ENCODE measurements at regions not wholly inside any gene's neighbourhood (a gene's known extent, or its start where the extent isn't known, plus 50 kb on each side); places are given as distances from the start of the nearest gene placed in this dataset.

DNA sequence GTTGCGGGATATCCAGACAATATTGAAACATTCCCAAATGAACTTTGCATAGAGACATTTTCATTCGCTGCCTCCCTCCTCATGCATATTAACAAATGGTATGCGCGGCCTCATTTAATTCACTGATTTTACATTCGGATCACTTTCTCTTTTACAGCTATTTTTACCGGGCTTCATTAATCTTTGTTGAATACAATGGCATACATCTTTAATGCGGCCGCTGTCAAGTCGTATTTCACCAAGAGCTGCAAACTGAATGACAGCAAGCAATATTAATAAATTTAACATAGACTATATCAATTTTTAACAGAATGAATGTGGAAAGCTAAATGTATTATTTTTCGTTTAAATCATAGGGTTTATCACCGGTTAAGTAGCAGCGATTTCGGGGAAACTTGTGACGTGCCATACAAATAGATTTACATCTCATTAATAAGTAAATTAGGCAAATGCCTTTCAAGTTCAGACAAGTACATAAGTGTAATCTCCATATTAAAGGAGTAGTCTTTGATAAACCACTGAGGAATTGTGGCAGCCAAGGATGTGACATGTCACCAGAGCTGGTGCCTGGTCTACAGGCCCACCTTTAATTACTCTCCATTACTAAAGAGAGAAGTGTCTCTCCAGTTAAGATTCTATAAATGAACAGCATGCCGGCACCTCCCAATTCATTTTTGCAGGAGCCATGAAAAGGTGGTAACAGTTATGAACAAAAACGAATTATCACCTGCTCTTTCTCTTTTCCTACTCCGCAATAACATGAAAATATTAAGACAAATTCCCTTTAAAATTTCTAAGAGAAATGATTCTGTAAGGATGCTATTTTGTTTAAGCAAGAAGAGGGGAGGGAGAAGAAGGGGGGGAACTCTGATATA is 568.9 kb upstream of the MKI67 start:
- no peak for DNase-seq

DNA sequence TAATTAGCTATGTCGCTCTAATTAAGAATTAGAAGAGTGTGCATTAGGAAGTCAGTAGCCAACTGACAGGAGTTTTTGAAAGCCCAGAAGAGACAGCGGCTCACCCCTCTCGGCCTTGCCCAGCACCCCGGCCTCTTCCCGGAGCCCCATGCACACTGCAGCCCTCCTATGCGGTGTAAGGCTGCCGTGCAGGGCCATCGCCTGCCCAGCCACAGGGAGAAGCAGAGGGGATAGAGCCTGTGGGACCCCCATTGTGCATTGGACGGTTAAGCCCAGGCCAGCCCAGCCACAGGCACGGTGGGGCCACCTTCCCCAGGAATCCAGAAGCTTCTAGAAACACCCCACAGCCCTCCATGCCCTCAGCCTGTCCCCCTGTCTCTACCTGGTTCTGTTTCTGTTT is 569.7 kb upstream of the MKI67 start:
- no peak for DNase-seq

DNA sequence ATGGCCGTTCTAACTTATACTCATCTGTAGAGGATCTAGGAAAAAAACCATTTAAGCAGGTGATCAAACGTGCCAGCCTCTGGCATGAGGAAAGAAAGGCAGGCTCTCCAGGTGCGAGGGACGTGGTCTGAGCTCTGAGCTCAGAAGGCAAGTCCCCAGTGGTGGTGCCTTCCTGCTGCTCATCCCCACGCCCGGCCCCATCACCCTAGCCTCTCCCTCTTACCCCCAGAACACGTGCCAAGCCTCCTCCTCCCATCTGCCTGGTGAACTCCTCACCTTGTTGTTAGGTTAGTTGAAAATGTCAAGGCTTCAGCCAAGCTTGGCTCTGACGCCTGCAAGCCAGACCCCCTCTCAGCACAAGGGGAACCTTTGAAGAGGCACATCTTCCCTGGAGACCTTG is 571.2 kb upstream of the MKI67 start:
- DNase-seq = no peak

DNA sequence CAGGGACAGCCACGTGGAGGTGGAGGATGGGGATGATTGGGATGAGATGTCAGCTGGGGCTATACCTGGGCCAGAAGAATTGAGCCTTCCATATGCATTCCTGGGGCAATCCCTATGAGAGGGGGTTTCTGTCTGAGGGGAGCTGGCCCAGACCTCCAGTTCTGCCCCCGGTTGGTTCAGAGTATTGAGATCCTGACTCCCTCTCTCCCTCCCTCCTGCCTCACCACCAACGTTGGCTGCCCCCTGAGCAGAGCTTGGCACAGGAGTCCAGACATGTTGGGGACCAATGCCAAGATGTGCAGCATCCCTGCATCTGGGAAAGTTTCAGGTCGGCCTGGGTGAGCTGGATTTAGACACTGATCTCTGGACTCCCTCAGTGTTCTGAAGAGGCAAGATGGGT is 575.2 kb upstream of the MKI67 start:
- DNase-seq = no peak

DNA sequence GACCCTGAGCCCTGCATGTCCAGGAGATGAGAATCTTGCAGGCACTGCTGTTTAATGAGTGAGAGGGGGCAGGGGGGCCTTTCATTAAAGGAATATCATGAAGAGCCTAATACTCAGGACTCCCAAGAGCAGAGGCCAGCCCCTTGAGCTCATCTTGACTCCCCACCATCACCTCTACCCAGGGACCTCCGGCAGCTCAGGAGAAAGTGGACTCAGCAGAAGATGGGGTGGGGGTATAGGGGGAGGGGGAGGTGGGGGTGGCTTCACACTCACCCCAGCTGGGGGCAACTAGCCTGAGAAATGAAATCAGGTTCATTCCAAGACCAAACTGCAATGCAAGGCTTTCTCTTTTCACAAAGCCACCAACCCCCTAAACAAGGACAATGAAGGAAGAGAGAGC is 575.6 kb upstream of the MKI67 start:
- DNase-seq = no peak

DNA sequence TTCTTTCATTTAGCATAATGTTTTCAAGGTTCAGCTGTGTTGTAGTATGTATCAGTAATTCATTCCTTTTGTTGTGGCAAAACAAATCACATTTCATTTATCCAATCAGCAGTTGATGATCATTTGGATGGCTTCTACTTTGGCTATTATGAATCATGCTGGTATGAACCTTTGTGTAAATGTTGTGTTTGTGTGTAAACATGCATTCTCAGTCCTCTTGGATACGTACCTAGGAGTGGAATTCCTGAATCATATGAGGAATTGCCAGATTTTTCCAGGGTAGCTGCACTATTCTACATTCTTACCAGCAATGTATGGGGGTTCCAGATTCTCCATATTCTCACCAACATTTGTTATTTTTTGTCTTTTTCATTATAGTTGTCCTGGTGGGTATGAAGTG is 578.5 kb upstream of the MKI67 start:
- DNase-seq = no peak

DNA sequence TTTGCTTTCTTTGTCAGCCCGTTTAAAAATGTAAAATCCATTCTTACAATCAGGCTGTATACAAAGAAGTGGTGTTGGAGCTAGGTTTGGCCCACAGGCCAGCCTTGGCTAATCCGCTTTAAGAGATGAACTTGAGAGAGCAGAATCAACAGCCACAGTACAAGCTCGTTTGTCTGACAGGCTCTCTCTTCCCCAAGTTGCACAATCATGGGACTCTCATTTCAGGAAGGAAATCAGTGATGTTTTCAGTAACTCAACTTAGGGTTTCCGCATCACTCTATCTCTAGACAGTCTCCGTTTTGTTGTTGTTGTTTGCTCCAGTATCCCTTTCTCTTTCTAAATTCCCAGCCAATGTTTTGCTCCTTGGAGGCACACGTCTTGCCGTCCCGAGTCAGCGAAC is 582.0 kb upstream of the MKI67 start:
- DNase-seq = no peak

DNA sequence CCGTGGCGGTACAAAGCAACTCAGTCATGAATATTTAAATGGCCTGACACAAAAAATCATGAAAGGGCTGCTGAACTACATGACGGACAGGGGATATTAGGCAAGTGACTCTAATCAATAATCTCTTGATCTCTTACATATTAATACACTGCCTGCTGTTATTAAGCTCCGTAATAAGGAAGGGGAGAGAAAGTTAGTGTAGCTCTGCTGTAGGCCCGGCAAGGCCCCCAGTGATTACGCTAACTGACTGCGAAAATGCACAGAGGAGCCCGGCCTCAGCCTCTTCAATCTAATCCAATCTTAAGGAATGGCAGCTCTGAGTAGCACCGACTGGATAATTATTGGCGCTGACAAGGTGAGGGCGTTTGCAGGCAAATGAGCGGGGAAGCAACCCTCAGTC is 583.5 kb upstream of the MKI67 start:
- DNase-seq = no peak

DNA sequence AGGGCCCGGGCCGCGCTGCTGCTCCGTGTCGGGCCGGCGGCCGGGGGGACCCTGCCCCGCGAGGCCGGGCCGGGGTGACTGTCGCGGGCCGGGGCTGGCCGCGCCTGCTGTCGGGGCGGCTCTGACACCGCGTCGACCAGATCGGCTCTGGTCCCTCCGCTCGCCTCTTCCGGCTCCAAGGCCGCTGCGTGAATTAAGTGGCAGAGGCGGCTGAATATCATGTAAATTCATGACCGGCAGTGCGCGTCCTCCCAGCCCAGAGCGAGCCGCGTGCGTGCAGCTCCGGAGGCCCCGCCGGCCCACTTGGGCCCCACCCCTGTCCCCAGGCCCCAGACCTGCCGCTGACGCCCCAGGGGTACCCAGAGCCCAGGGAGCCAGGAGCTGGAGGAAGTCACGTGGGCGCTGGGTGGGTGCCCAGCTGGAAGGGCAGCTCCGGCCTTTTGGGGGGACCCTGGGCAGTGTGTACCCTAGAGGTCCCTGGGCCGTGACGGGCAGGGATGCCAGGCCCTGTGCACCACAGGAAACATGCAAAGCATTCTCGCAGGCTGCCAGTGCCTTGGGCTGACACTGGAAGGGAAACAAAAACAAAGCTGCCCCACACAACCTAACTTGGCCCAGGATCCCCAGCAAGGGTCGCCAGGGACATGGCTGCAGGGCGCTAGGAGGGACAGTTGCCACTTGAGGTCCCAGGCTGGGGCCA is 584.0 kb upstream of the MKI67 start:
- no peak for DNase-seq

DNA sequence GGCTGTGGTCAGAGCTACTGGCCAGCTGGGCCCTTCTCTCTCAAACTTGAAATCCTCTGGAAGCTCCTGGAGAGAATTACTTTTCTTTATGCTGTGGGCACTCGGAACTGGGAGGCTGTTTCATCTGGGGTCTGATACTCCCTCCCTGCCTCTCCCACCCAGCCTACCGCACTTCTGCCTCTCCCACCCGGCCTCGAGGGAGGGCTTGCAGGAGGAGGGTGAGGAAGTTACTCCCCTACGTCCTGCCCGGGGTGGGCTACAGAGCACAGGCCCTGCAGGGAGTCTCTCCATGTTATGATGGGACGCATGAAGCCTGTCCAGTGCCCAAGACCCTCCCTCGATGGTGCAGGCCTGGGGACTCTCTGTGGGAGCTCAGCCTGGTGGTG is 584.6 kb upstream of the MKI67 start:
- DNase-seq = no peak

DNA sequence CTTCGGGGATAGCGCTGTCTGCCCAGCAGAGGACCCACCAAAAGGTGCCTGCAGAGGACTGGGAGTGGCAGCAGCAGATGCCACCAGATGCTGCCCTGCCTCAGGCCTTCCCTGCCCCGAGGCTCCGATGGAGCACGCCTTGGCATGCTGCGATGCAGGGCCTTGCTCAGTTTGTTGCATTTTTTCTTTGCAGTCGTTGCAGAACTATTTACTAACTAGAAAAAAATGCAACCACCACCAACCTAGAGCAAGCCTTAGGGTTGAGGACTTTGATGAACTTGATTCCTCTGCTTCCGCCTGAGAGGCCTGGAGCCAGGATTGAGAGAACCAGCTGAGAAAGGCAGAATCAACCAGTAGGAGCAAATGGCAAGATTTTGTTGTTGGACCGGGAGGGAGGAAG is 585.6 kb upstream of the MKI67 start:
- DNase-seq = no peak

DNA sequence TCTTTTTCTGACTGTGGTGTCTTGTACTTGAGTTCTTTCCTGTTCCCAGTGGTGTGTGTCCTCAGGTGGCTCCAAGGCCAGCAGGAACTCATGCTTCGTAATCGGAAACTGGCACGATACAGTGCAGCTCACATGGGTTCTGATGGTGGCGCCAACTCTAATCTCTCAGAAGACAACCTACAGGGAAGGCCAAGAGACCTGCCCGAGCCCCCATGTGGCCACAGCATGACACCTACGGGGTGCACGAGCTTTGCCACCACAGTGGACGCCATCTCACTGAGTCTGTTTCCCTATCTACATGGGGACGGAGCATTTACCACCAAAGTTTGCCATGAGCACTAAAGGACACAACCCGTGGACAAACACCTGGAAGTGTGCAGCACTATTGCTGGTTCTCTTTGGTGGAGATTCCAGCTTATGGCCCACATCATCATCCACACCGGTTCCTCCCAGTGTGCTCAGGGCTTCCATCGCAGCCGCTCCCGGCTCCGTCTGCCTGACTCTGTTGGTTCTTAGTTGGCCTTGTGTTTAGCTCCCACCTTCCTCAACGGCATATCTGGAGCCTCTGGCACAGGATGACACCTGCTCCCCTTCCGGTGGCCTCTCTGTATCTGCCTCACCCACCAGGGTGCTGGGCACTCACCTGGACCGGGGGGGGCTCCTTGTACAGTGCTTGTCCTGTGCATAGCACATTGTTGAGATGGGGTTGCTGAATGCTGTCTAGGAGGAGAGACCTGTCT is 586.6 kb upstream of the MKI67 start:
- no peak for DNase-seq

DNA sequence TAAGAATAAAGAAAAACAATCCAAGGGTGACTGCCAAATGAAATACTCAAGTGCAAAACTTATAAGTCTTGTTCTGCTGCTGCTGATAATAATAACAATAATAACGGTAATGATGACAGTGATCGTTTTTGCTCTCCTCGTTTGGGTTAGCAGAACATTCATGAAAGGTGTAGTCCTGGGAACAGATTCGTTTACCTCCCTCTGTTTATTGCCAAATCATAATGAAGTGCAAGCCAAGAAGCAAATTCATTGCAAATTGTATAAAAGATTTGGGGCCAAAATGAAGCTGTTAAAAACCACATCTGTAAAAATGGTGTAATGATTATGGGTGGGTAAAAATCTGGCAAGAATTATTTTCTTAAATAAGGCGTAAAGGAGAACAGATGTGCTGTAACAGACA is 587.2 kb upstream of the MKI67 start:
- DNase-seq = no peak

DNA sequence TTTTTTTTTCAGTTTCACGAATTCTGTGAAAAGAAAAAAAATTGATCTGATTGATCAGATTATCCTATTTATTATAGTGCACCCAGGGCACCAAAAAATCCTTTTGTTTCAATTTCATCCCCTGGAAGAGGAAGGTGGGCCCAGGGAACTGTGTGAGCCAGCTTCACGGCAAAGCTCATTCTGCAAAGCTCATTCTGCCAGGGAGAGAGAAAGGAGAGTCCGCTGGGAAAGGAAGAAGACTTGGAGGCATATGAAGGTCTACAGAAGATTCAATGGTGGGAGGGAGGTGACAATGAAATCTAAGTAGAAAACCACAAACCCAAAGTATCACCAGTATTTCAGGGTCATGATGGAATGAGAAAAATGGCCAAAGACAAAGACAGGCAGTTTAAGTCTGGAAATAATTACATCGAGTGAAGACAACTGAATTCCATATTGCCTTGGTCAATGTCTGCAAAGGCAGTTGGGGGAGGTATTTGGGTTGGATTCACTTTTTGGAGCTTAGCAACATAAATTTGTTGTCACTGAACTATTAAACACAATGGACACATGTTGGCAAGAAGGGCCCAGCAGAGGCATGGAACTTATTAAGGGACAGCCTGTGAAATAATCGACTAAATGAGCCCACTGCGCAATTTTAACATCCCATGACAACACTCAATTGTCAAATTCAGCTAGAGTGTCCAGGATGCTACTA is 587.8 kb upstream of the MKI67 start:
- DNase-seq = no peak

DNA sequence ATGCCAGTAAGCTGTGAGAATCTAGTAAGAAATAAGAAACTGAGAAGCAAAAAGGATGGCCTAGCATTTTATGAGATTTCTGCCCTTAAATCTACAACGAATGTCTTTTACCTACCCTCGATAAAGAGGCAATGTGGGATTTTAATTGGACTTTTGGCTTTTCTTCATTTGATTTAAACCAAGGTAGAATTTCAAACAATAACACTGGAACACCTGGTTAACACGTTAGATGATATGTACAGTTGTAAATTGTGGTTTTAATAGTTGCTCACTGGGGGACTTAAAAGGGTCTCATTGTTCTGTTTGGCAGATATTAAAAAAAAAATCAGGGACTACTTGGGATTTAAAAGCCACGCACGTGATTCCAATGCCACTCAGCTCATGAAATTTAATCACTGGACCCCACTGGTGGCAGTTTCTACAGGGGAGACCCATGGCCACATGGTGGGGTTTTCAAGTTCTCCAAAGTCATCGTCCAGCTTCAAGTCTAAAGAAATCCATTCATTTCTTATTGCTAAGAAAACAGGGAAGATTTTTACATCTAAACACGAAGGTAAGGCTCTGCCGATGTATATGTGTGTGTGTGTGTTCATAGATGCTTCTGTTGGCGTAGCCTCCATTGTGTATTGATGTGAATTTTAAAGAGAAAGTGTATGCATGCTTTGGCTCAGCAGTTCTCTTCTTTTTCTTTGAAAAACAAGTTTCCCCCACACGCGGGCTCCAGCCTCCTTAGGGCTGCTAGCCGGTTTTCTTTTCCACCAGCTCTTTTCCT is 588.6 kb upstream of the MKI67 start:
- DNase-seq = no peak

DNA sequence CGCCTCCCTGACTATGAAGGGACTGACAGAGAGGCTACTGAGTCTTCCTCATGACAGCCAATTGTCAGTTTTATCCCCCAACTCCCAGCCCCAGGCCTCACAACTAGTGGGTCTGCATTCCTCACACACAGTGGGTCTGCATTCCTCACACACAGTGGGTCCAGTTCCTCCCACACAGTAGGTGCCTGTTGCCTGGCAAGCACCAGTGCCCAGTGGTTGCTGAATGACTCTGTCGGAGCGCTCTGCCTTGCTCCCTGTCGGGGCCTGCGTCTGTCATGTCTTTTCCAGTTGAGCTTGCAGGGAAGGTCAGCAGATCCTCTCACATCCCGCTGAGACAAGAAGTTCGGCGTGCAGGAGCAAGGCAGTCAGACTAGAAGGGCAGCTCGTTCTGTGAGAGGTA is 590.0 kb upstream of the MKI67 start:
- no peak for DNase-seq

DNA sequence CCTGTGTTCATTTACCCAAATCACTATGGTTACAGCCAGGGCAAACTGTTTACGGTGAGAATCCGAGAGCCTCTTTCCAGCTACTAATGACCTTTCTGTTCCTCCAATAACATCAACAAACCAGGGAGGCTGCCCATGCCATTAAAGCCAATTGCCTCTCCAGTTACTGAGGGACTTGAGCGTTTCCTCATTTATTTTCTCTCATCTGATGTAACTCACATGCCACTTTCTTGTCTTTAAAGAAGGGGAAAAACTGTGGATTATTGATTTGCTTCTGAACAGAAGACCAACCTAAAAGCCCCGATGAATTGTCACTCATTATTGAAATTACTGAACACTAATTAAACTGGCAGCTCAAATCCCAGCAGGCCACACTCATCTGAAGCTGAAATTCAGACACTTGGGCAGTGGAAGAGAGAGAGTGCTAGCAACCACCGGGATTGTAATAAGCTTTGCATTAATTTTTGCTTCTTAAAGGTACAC is 595.8 kb upstream of the MKI67 start:
- DNase-seq = no peak

DNA sequence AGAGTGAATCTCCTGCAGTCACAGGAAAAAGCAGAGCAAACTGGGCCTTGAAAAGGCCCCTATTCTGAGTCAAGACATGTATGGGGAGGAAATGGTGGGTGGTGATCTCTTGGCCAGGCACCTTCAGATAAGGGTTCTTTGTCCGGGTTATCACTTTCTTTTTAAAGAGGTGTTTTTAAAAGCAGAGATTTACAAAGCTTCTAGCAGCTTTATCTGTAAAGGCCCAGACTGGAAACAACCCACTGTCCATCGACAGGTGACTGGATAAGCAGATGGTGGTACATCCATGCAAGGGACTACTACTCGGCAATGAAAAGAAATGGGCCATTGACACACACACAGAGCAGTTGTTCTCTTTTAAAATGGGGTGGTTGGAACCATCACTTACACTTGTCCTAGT is 596.7 kb upstream of the MKI67 start:
- no peak for DNase-seq

DNA sequence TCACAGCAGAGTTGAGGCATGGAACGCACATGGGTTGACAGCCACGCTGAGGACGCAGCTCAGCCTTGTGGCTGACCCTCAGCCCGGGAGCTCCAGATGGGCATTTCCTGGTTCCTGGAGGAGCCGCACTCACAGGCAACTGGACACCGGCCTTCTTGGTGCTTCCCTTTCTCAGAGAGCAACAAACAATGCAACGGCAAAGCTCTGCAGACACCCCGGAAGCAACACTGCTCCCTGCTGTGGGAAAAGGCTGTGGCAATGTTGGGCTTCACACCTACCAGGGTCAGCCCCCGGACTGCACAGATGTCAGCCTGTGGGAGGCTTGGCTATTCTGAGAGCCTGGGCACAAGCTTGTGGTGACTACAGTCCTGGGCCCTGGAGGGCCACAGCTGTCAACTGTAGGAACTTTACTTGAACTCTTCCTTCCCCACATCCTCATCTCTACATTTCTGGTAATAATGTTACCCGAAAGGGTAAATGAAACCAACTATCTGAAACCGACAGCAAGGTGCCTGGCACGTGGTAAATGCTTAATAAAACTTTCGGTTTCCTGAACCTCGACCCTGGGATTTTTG is 597.5 kb upstream of the MKI67 start:
- no peak for DNase-seq

DNA sequence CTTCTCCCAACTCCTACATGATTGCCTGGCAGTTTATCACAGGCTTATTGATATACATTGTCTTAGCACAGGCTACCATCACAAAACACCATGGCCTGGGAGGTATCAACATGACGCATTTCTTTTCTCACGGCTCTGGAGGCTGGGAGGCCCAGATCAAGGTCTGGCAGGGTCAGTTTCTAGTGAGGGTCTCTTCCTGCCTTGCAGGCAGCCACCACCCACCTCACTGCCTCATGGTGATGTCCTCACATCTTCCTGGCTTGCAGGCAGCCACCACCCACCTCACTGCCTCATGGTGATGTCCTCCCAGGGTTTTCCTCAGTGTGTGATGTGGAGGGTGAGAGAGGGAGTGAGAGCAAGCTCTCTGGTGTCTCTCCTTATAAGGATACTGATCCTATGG is 599.3 kb upstream of the MKI67 start:
- no peak for DNase-seq

DNA sequence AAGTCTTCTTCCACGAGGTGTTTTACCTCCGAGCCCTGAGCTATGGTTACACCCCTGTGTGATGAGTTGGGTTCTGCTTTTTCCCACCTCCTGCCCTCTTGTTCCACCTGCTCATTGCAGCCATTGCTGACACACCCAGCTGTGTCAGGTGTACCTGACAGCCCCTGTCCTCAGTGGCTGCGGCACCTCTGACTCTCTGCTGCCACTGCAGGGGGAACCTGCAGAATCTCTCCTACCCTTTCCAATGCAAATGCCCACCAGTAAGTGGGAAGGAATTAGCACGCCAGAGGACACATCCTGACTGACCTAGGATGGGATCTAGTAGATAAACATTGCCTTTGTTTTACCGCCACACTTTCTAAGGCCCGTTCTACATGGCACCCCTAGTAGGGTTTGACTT is 600.9 kb upstream of the MKI67 start:
- DNase-seq = no peak

DNA sequence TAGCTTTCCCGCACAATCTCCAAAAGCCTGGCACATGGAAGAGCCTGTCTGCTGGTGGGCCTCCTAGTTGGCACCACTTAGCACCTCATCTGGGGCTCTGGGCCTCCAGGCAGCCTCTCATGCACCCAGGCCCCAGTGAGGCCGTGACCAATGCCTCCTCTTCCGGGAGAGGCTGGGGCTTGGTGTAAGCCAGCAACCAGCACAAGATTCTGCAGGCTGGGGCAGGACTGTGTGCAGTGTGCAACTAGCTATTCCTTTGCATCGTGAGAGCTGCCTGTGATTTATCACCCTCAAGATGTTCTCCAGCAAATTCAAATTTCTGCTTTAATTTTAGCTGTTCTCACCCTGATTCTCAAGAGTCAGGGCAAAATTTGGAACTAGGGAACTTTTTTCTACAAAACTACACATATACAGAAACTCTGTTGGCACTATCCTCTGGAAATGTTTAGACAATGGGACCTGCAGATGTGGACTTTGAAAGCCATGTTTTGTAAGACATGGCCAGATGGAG is 603.7 kb upstream of the MKI67 start:
- no peak for DNase-seq

Data from activated naive CD4-positive, alpha-beta T cell treated with Interleukin-2 at 50 U/mL for 16 hours (primary cell).